ENCODE measurements at regions not wholly inside any gene's neighbourhood (a gene's known extent, or its start where the extent isn't known, plus 50 kb on each side); places are given as distances from the start of the nearest gene placed in this dataset.

GRCh38 chr4:26137288-26137687 is 183.5 kb upstream of the RBPJ start:
- no peak for TF ChIP-seq EP300 (IDR thresholded peaks at IDR 0.05)
- TF ChIP-seq, protein P1, sequence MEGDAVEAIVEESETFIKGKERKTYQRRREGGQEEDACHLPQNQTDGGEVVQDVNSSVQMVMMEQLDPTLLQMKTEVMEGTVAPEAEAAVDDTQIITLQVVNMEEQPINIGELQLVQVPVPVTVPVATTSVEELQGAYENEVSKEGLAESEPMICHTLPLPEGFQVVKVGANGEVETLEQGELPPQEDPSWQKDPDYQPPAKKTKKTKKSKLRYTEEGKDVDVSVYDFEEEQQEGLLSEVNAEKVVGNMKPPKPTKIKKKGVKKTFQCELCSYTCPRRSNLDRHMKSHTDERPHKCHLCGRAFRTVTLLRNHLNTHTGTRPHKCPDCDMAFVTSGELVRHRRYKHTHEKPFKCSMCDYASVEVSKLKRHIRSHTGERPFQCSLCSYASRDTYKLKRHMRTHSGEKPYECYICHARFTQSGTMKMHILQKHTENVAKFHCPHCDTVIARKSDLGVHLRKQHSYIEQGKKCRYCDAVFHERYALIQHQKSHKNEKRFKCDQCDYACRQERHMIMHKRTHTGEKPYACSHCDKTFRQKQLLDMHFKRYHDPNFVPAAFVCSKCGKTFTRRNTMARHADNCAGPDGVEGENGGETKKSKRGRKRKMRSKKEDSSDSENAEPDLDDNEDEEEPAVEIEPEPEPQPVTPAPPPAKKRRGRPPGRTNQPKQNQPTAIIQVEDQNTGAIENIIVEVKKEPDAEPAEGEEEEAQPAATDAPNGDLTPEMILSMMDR (IDR thresholded peaks at IDR 0.05) = no peak

Measured in tibial nerve (tissue), 4 donors.